GM18519 (cell line): ENCODE measurements at regions not wholly inside any gene's neighbourhood (a gene's known extent, or its start where the extent isn't known, plus 50 kb on each side); places are given as distances from the start of the nearest gene placed in this dataset.
"Not testable (repeated sequence)": the region's sequence is repeated elsewhere in the genome, so short reads cannot be mapped to it uniquely, and the experiment has no call there.

Experiments
- ATAC-seq: cut with Tn5 transposase; IDR thresholded peaks from one replicate; pipeline ENCODE4 v1.9.1; 2021; ENCODE audit warnings: mild to moderate bottlenecking, moderate library complexity; ENCODE audit not compliant: unreplicated experiment, low FRiP score

DNA sequence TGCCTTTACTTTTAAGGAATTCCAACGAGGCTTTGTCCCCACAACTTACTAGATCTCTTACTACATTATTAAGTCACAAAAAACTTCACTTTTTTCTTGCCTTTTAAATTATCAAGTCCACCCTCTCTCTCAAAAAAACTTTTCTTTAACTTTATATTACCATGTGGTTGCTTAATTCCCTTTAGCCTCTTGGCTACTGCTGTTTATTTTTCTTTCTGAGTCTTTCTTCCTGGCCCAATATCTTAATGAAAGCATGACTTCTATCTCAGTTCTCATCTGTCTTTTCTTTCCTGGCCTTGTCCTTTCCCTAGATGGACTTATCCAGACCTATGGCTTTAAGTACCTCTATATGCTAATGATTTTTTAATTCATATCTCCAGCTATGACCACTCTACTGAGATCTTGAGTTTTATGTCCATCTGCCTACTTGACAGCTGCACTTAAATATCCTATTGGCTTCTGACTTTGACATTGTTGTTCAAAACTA, 710.5 kb downstream of the RFPL4B start:
- ATAC-seq, result no peak

DNA sequence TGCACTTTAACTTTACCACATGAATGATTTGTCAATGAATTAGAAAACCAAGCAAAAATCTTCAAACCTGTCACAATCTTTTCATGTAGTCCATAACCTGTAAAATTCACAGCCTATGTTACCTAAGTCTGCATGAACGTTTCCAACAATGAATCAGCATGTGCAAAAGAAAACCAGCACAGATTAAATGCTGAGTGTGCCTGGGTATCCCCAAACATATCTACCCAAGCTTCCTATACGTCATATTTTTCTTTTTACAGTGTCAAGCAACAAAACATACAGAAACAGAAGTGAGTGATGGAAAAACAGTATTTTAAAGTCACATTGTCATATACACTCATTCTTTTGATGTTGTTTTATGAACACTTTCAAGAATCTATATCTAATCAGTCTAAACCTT, 713.5 kb downstream of the RFPL4B start:
- ATAC-seq, result no peak

DNA sequence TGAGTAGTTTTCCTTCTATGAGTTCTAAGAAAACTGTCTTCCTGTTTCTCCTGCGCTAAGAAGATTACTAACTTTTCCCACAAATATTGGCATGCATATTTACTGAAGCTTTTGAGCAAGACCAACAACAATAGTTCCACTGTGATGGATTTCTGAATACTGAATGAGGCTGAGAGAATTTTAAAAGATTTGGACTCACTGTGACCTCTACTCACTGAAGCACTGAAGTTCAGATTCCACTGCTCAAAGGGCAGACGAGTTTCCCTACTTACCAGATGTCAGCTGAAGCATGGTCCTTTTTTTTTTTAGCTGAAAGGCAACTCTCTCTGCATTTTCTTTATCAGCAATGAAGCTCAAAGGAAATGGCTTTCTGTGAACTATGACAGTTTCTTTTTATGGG, 718.5 kb downstream of the RFPL4B start:
- no peak for ATAC-seq

DNA sequence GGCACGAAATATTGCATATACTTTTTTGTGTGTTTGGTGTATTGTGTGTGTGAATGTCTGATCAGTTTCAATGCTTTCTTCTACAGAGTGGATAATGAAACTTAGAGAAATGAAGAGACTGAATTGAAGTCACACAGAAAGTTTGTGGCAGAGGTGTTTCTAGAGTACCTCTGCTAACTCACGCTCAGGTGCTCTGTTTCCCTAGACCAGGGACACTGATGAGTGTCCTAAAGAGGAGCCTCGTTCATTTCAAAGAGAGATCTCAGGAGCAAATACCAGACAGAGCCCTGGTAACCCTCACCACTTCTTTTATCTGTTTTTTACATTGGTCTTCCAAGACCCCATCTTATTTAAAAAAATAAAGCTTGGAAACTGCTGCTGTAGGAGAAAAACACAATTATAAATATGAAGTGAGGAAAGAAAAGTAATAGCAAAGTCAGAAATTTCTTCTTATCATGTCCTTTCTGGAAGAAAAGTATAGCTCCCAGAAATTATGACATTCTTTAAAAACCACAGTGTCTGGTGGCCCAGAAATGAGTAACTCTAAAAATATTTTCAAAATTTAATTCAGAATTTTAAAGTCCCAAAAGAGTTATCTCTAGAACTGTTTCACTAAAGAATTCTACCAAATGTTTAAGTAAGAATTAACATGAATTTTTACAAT, 720.6 kb downstream of the RFPL4B start:
- ATAC-seq, result no peak

DNA sequence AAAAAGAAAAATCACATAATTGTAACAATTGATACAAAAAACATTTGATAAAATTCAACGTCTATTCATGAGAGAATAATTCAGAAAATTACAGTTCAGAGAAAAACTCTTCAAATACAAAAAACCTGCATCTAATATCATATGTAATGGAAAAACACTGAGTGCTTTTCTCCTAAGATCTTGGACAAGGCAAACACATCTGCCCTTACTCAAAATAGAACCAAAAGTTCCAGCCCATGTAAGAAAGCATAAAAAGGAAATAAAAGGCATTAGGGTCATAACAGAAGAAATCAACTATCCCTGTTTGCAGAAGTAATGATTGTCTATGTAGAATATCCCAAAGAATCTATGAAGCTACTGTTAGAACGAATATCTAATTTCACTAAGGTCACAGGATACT, 721.4 kb downstream of the RFPL4B start:
- no peak for ATAC-seq

DNA sequence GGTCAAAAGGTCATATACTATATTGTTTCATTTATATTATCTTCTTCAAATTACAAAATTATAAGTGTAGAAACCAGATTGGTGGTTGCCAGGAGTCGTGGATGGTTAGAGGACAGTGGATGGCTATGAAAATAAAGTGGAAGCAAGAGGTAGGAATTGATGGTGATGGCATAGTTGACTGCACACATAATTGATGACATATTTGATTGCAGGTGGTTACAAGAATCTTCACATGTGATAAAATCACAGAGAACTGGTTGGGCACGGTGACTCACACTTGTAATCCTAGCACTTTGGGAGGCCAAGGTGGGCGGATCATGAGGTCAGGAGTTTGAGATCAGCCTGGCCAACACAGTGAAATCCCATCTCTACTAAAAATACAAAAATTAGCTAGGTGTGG, 723.6 kb downstream of the RFPL4B start:
- ATAC-seq, result not testable (repeated sequence)

DNA sequence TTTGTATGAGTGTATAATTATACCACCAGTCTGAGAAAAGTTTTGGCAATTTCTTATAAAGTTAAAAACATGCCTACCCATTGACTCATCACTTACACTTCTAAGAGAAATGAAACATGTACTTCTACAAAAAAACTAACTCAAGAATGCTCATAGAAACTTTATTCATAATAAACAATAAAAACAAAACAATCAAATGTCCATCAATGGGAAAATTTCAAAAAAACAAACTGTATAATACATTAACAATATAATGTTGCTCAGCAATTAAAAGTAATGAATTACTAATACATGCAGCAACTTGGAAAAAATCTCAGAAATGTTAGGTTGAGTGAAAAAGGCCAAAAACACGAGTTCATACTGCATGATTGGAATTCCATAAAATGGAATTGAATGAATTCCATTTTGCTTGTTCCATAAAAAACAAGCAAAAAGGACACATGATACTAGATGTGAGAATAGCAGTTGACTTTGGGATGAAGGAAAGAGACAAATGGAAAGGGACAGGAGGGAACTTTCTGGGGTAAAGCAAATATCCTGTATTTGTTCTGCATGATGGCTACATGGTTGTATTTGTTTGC, 726.6 kb downstream of the RFPL4B start:
- ATAC-seq, result no peak

DNA sequence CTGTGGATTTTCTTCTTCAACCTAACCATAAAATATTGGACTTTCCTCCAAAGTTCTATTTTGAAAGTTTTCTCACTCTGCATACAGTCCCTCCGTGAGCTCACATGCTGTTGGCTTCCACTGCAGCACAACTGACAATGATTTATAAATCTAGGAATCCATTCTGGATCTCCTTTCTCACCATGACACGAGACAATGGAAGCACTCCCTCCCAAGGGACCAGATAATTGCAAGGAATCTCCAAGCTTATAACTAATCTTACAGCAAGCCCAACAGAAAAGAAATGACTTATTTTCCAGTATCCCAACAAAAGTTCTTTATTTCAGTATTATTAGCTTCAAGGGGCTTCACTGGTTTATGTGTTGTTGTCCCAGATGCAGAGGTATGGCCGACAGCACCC, 729.0 kb downstream of the RFPL4B start:
- ATAC-seq, result no peak

DNA sequence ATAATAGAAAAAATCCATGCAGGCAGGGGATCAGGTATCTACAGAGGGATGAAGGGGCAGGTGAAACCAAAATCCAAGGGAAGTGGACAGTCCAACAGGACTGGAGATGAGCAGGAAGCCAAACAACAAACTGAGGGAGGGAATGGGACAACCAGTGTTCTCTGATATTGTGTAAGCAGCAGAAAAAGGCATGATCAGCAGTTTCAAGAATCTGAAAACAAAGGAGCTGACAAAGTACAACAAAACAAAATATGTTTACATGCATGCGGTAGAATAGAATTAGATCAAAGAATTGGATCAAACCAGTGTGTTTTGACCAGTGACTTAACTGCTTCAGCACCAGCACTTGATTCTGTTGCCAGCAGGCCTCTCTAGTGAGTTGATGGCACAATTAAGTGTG, 729.7 kb downstream of the RFPL4B start:
- no peak for ATAC-seq

DNA sequence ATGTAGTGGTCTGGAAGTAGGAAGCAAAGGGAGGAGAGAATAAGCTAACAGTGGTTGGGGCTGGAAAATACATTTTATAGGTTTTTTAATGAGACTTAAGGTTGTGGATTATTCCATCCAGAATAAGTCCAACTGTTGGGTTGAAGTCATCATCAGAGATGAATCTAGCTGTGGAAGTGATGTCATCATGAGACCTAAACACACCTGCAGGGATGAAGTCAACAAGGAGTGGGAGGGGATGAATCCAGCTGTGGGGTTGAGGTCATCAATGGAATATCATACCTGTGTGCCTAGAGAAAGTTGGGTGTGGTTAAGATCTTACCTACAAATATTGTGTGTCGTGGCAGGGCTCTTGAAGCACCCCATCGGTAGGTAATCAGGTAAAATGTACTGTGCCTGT, 730.7 kb downstream of the RFPL4B start:
- ATAC-seq, result no peak

DNA sequence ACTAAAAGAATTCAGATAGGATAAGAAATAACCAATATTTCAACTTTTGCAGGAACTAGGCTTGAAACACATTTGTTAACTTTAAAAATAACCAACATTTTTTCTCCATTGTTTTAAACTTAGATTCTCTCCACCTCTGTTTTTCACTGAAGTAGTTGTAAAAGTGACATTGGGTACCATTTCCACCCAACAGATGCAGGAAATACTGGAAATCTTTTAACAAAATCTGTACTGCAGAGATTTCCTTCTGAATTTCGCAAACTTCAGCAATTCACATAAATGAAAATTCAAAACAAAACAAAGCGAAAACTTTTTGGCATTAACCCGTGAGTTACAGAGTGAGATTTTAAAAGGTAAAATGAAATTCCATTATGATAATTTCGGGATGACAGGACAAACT, 731.7 kb downstream of the RFPL4B start:
- ATAC-seq, result no peak

DNA sequence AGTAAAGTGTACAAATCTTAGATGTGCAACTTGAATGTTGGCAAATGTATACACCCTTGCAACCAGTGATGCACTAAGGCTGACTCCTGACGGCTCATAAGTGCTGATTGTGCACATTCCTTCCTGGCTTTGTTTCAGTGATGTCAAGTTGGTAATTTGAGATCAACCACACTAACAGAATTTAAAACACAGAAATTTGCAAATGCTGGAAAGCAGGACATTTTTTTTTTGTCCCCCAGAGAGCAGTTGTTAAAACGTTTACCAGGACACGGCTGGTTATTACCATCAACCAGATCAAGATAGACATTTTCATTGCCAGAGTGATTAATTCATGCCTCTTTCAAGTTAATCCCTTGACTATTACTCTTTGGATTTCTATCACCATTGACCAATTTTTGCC, 735.6 kb downstream of the RFPL4B start:
- ATAC-seq, result no peak

DNA sequence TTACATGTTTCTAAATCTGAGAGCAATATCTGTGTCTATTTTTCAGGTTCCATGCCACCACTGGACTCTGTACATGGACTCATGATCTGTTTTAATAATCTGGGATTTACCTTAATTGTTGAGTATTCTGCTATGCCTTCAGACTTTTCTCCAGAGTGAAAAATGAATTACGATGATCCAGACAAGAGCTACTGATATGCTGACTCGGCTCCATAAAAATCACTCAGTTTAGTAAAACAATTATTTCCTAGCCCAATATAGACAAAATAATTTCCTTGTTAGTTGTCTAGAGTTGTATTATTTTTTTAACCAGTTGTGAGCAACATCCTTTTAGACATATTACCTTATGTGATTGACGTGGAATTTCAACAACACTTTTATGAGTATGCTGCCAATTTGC, 736.8 kb downstream of the RFPL4B start:
- ATAC-seq, result no peak

DNA sequence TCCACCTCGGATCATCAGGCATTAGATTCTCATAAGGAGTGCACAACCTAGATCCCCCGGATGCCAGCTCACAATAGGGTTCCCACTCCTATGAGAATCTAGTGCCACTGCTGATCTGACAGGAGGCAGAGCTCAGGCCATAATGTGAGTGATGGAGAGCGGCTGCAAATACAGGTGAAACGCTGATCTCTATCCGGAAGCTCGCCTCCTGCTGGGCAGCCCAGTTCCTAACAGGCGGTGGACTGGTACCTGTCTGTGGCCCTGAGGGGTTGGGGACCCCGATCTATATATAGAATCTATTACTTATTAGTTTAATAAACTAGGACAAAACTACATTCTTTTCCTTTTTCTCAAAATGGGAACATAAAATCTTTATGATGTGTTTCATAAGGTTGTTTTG, 741.9 kb downstream of the RFPL4B start:
- no peak for ATAC-seq

DNA sequence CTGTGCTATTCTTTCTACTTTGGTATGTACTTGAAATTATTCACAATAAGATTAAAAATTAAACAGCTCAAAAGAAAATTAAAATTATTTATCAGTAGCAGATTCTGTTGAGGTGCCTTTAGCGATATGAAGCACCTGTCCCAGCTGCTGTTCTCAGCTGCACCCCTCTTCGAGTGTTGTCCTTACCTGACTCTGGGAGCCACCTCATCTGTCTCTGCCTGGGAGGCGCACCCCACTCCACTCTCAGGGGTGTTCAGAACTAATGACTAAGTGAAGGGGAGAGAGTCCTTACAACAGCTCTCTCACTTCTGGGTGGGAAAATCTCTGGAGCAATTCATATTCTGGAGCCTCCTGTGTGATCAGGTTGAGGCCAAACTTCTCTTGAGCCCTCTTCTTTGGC, 745.7 kb downstream of the RFPL4B start:
- no peak for ATAC-seq

DNA sequence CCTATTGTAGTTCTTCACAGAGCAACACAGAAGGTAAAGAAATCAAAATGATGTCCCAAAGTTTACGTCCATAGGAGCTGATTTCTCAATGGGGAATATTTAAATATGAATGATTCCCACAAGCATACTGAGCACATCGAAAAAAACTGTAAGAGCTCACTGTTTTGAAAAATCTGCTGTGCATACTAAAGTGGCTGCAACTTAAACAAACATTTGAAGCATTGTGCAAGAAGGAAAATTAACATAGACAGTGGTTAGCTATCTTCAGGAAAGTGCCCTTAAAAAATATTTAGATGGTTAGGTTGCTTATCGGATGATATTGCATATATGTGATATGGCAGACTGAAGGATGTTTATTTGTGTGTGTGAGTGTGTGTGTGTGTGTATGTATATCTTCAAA, 747.6 kb downstream of the RFPL4B start:
- no peak for ATAC-seq

DNA sequence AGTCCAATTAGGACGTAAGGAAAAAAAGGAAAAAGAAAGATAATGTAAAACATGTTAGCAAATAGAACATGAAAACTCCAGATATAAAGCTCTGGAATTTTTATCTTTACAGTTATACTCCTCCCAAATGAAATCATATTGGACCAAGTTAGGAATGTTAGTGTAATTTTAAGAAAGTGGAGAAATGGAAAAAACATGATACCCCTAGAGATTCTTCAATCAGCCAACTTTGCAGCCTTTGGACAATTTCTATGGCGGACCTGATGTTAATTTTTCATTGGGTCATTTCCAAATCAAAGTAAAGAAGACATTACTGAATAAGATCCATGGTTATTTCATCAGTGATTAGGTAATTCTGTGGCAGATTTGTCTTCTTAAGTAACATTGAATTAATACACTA, 748.7 kb downstream of the RFPL4B start:
- no peak for ATAC-seq

DNA sequence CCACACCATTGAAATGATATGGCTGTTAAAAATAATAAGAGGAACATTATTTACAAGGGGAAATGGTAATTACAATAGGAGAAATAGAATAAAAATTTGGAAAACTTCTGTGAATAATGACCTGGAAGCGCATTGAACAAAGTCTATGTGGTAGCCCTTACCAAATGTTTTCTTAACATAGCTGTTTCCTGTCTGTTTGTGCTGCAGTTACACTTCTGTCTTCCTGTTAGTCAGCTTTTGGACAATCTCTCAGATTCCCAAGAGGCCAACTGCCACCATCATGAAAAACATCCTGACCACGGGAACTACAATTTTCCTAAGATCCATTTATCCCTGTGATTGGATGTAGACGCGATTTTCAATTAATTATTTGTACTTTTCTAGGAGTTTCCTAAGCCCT, 754.4 kb upstream of the MARCKS start:
- ATAC-seq, result no peak

DNA sequence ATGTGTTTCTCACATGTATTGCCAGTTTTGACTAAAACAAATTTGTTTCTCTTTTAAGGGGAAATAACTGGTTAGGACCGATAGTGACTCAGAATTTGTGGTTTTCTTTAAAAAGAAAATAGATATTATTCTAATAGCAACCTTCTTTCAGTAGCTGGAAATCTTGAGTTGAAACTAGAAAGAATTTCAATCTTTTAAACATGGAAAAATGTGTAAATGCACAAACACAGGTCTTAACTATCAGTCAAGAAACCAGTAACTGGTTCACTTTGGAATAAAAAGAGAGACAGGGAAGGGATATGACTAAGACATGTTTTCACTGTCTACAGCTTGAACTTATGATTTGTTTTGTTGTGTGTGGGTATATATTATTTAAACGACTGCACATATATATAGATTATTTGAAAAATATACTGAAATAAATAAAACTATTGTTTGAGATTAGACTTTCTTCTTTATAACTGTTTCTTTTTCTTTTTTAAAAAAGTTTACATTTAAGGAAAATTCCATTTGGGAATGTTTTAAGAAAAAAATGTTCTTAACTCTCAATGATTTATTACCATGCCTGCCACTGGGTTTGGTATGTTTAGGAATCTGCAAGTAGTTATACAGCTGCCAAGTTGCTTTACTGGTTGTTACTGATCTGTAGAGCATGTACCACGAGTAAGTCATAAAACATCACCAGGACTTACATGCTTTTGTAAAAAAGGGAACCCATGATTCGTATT, 753.3 kb upstream of the MARCKS start:
- no peak for ATAC-seq

DNA sequence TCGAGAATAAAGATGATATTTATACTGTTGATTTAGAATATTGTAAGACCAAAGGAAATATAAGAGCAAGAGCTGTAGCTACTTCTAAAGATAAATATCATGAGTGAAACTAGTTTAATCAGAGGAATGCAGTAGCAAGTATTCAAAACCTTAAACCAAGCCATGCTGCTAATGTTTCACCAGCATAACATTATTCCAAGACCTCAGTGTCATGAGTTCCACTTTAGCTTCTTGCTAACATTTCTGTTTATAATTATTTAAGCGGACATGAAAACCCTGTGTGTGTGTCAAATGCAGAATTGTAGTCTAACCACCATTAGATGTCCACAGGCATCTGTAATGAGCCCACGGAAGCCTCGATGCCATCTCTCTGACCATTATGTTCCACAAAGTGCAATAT, 752.6 kb upstream of the MARCKS start:
- ATAC-seq, result no peak

DNA sequence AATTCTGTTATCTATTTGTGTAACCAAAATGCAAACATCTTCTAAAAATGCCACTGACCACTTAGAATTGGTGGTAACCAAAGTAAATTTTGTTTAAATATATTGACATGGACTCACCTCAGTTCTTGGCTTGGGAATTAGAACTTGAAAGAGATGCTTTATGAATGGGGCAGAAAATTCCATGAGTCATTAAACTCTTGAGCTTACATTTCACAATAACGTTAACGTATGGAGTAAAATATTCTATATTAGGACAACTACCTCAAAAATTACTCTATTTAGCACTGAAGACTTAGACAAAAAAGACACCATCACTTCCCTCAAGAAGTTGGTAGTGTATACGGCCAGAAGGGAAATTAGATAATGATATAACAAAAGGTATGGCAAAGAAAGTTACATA, 752.2 kb upstream of the MARCKS start:
- no peak for ATAC-seq

DNA sequence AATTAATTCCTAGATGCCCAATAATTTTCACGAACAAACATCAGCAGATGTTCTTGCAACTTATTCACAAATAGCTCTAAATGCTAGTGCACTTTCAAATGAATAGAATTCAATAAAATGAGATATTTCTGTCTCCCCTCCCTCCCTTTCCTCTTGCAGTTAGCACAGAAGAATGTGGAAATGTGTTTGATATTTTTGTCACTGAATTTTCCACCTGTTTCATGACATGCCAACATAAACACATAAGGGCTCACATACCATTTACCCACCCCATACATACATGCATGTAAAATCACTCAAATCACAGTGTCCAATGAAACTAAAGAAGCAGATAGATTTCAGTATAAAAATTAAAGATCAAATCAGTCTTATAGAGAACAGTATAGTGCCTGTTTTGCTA, 746.9 kb upstream of the MARCKS start:
- no peak for ATAC-seq
